ENCODE measurements at regions not wholly inside any gene's neighbourhood (a gene's known extent, or its start where the extent isn't known, plus 50 kb on each side); places are given as distances from the start of the nearest gene placed in this dataset.

GRCh38 chr4:45638641-45639040 is 485.2 kb downstream of the GABRG1 start:
- H3K9ac ChIP-seq (ENCODE audit: low read depth, low read length): no peak overlapping the region
- H3K27me3 ChIP-seq (ENCODE audit: insufficient read depth, low read length): no peaks in the 10 kb centered on the region
- H3K4me1 ChIP-seq (ENCODE audit: insufficient read depth, low read length): no peaks in the 10 kb centered on the region
- no peaks in the 10 kb centered on the region for H3K36me3 ChIP-seq (ENCODE audit: insufficient read depth, low read depth, low read length)
- H3K27ac ChIP-seq (ENCODE audit: low read length): no peak overlapping the region
- H3K9me3 ChIP-seq (ENCODE audit: insufficient read depth, low read depth, low read length): no peaks in the 10 kb centered on the region
- no peak overlapping the region for H3K4me3 ChIP-seq (ENCODE audit: low read length)

GRCh38 chr4:45636175-45636574 is 487.7 kb downstream of the GABRG1 start:
- no peak overlapping the region for H3K4me3 ChIP-seq (ENCODE audit: low read length)
- H3K9ac ChIP-seq (ENCODE audit: low read depth, low read length): no peak overlapping the region
- H3K27ac ChIP-seq (ENCODE audit: low read length): no peak overlapping the region
- no peaks in the 10 kb centered on the region for H3K27me3 ChIP-seq (ENCODE audit: insufficient read depth, low read length)
- H3K4me1 ChIP-seq (ENCODE audit: insufficient read depth, low read length): no peaks in the 10 kb centered on the region
- no peaks in the 10 kb centered on the region for H3K9me3 ChIP-seq (ENCODE audit: insufficient read depth, low read depth, low read length)
- H3K36me3 ChIP-seq (ENCODE audit: insufficient read depth, low read depth, low read length): no peaks in the 10 kb centered on the region

GRCh38 chr4:45629717-45630116 is 494.1 kb downstream of the GABRG1 start:
- no peaks in the 10 kb centered on the region for H3K36me3 ChIP-seq (ENCODE audit: insufficient read depth, low read depth, low read length)
- H3K9ac ChIP-seq (ENCODE audit: low read depth, low read length): no peak overlapping the region
- H3K4me1 ChIP-seq (ENCODE audit: insufficient read depth, low read length): no peaks in the 10 kb centered on the region
- no peaks in the 10 kb centered on the region for H3K9me3 ChIP-seq (ENCODE audit: insufficient read depth, low read depth, low read length)
- no peak overlapping the region for H3K27ac ChIP-seq (ENCODE audit: low read length)
- H3K27me3 ChIP-seq (ENCODE audit: insufficient read depth, low read length): no peaks in the 10 kb centered on the region
- no peak overlapping the region for H3K4me3 ChIP-seq (ENCODE audit: low read length)

- H3K9ac ChIP-seq (ENCODE audit: low read depth, low read length): no peak overlapping the region
Observed at GRCh38 chr4:45621971-45622370, 501.9 kb downstream of the GABRG1 start.

GRCh38 chr4:45620808-45621207 is 503.0 kb downstream of the GABRG1 start:
- no peaks in the 10 kb centered on the region for H3K9me3 ChIP-seq (ENCODE audit: insufficient read depth, low read depth, low read length)
- no peak overlapping the region for H3K9ac ChIP-seq (ENCODE audit: low read depth, low read length)
- H3K4me1 ChIP-seq (ENCODE audit: insufficient read depth, low read length): no peaks in the 10 kb centered on the region
- H3K36me3 ChIP-seq (ENCODE audit: insufficient read depth, low read depth, low read length): no peaks in the 10 kb centered on the region
- no peak overlapping the region for H3K4me3 ChIP-seq (ENCODE audit: low read length)
- H3K27me3 ChIP-seq (ENCODE audit: insufficient read depth, low read length): no peaks in the 10 kb centered on the region
- H3K27ac ChIP-seq (ENCODE audit: low read length): no peak overlapping the region

More at GRCh38 chr4:45621971-45622370, 501.9 kb downstream of the GABRG1 start:
- no peak overlapping the region for H3K27ac ChIP-seq (ENCODE audit: low read length)
- H3K36me3 ChIP-seq (ENCODE audit: insufficient read depth, low read depth, low read length): no peaks in the 10 kb centered on the region
- H3K9me3 ChIP-seq (ENCODE audit: insufficient read depth, low read depth, low read length): no peaks in the 10 kb centered on the region
- no peaks in the 10 kb centered on the region for H3K4me1 ChIP-seq (ENCODE audit: insufficient read depth, low read length)
- H3K4me3 ChIP-seq (ENCODE audit: low read length): no peak overlapping the region
- H3K27me3 ChIP-seq (ENCODE audit: insufficient read depth, low read length): no peaks in the 10 kb centered on the region

GRCh38 chr4:45596379-45597101 is 527.3 kb downstream of the GABRG1 start:
- Histone ChIP-seq H3K9ac (ENCODE audit: low read depth, low read length) (no peak overlapping the region), H3K9me3 (ENCODE audit: insufficient read depth, low read depth, low read length) (no peaks in the 10 kb centered on the region), H3K27me3 (ENCODE audit: insufficient read depth, low read length) (no peaks in the 10 kb centered on the region), H3K36me3 (ENCODE audit: insufficient read depth, low read depth, low read length) (no peaks in the 10 kb centered on the region), H3K4me1 (ENCODE audit: insufficient read depth, low read length) (peaks cover 5% of the 10 kb centered on the region; the same call in 1 of the 2 replicates), H3K4me3 (ENCODE audit: low read length) (no peak overlapping the region), H3K27ac (ENCODE audit: low read length) (no peak overlapping the region)

- no peaks in the 10 kb centered on the region for H3K36me3 ChIP-seq (ENCODE audit: insufficient read depth, low read depth, low read length)
- H3K27me3 ChIP-seq (ENCODE audit: insufficient read depth, low read length): no peaks in the 10 kb centered on the region
- H3K9me3 ChIP-seq (ENCODE audit: insufficient read depth, low read depth, low read length): no peaks in the 10 kb centered on the region
- H3K4me1 ChIP-seq (ENCODE audit: insufficient read depth, low read length): no peaks in the 10 kb centered on the region
- H3K27ac ChIP-seq (ENCODE audit: low read length): no peak overlapping the region
- no peak overlapping the region for H3K9ac ChIP-seq (ENCODE audit: low read depth, low read length)
- H3K4me3 ChIP-seq (ENCODE audit: low read length): no peak overlapping the region
Observed at GRCh38 chr4:45580334-45580733, 543.5 kb downstream of the GABRG1 start.

GRCh38 chr4:45578874-45579273 is 545.0 kb downstream of the GABRG1 start:
- Histone ChIP-seq H3K27ac (ENCODE audit: low read length) (no peak overlapping the region), H3K4me1 (ENCODE audit: insufficient read depth, low read length) (no peaks in the 10 kb centered on the region), H3K27me3 (ENCODE audit: insufficient read depth, low read length) (no peaks in the 10 kb centered on the region), H3K4me3 (ENCODE audit: low read length) (no peak overlapping the region), H3K9me3 (ENCODE audit: insufficient read depth, low read depth, low read length) (no peaks in the 10 kb centered on the region), H3K36me3 (ENCODE audit: insufficient read depth, low read depth, low read length) (no peaks in the 10 kb centered on the region), H3K9ac (ENCODE audit: low read depth, low read length) (no peak overlapping the region)

GRCh38 chr4:45576275-45576674 is 547.6 kb downstream of the GABRG1 start:
- Histone ChIP-seq H3K36me3 (ENCODE audit: insufficient read depth, low read depth, low read length) (no peaks in the 10 kb centered on the region), H3K4me3 (ENCODE audit: low read length) (no peak overlapping the region), H3K4me1 (ENCODE audit: insufficient read depth, low read length) (no peaks in the 10 kb centered on the region), H3K9me3 (ENCODE audit: insufficient read depth, low read depth, low read length) (no peaks in the 10 kb centered on the region), H3K9ac (ENCODE audit: low read depth, low read length) (no peak overlapping the region), H3K27me3 (ENCODE audit: insufficient read depth, low read length) (no peaks in the 10 kb centered on the region), H3K27ac (ENCODE audit: low read length) (no peak overlapping the region)

- Histone ChIP-seq H3K9ac (ENCODE audit: low read depth, low read length) (no peak overlapping the region), H3K27me3 (ENCODE audit: insufficient read depth, low read length) (no peaks in the 10 kb centered on the region), H3K4me3 (ENCODE audit: low read length) (no peak overlapping the region)
Observed at GRCh38 chr4:45569619-45570018, 554.2 kb downstream of the GABRG1 start.

GRCh38 chr4:45568694-45569093 is 555.2 kb downstream of the GABRG1 start:
- Histone ChIP-seq H3K27ac (ENCODE audit: low read length) (no peak overlapping the region), H3K27me3 (ENCODE audit: insufficient read depth, low read length) (no peaks in the 10 kb centered on the region), H3K4me1 (ENCODE audit: insufficient read depth, low read length) (no peaks in the 10 kb centered on the region), H3K36me3 (ENCODE audit: insufficient read depth, low read depth, low read length) (no peaks in the 10 kb centered on the region), H3K9ac (ENCODE audit: low read depth, low read length) (no peak overlapping the region), H3K9me3 (ENCODE audit: insufficient read depth, low read depth, low read length) (no peaks in the 10 kb centered on the region), H3K4me3 (ENCODE audit: low read length) (no peak overlapping the region)

More at GRCh38 chr4:45569619-45570018, 554.2 kb downstream of the GABRG1 start:
- Histone ChIP-seq H3K27ac (ENCODE audit: low read length) (no peak overlapping the region), H3K9me3 (ENCODE audit: insufficient read depth, low read depth, low read length) (no peaks in the 10 kb centered on the region), H3K36me3 (ENCODE audit: insufficient read depth, low read depth, low read length) (no peaks in the 10 kb centered on the region), H3K4me1 (ENCODE audit: insufficient read depth, low read length) (no peaks in the 10 kb centered on the region)

- no peaks in the 10 kb centered on the region for H3K4me1 ChIP-seq (ENCODE audit: insufficient read depth, low read length)
- H3K27ac ChIP-seq (ENCODE audit: low read length): no peak overlapping the region
- no peaks in the 10 kb centered on the region for H3K36me3 ChIP-seq (ENCODE audit: insufficient read depth, low read depth, low read length)
- H3K9ac ChIP-seq (ENCODE audit: low read depth, low read length): no peak overlapping the region
- no peak overlapping the region for H3K4me3 ChIP-seq (ENCODE audit: low read length)
- no peaks in the 10 kb centered on the region for H3K9me3 ChIP-seq (ENCODE audit: insufficient read depth, low read depth, low read length)
- H3K27me3 ChIP-seq (ENCODE audit: insufficient read depth, low read length): no peaks in the 10 kb centered on the region
Observed at GRCh38 chr4:45566896-45567603, 556.8 kb downstream of the GABRG1 start.

Data from iPS-20b (cell line).